CD4-positive, alpha-beta T cell treated with Interleukin-4 for 4 hours (primary cell): ENCODE measurements at regions not wholly inside any gene's neighbourhood (a gene's known extent, or its start where the extent isn't known, plus 50 kb on each side); places are given as distances from the start of the nearest gene placed in this dataset.

Source experiments
- DNase-seq: peaks from one replicate; pipeline ENCODE4 v3.0.0-alpha.2; 2020

DNA sequence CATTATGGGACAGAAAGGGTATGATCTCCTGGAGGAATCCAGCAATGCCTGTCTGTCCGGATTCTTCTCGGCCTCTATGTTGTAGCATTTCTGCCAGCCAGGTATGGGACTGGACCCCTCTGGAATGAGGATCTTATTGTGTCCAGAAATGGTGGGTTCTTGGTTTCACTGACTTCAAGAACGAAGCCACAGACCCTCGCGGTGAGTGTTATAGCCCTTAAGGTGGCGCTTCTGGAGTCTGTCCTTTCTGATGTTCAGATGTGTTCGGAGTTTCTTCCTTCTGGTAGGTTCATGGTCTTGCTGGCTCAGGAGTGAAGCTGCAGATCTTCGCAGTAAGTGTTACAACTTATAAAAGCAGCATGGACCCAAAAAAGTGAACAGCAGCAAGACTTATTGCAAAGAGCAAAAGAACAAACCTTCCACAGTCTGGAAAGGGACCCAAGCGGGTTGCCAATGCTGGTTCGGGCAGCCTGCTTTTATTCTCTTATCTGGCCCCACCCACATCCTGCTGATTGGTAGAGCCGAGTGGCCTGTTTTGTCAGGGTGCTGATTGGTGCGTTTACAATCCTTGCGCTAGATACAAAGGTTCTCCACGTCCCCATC, 62.3 kb upstream of the IER3 start:
- no peak for DNase-seq

DNA sequence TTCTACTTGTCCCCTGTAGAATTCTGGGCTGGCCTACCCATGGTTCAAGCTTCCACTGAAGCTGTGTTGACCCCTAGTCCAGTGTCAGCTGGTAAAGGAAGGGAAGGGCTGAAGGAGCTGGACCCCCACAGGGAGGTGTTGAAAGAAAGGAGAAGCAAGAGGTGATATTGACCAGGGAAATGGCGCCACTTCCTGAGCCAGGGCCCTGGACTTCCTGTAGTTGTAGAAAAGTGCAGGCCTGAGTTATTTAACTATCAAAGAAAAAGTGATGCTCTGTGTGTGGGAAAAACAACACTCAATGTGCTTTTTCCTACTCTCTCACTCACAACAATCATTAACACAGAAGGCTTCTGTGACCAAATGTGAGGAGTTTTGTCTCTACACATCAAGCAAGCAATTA, 60.0 kb upstream of the IER3 start:
- no peak for DNase-seq

DNA sequence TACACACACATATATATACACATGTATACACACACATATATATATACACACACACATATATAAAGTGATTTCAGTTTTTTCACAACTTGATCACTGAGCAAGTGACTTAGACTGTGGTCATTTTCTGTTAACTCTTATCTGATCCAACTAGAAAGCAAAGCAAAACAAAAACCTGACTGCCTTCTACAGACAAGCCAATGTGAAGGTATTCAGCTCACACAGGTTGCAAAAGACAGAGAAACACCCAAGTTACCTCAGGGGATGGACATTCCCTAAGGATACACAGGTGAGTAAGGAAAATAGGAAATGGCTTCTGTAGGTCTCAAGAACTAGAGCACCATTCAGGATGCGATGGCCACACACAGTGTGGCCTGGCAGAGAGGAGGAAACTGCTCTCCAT, 58.4 kb upstream of the IER3 start:
- DNase-seq: no peak

DNA sequence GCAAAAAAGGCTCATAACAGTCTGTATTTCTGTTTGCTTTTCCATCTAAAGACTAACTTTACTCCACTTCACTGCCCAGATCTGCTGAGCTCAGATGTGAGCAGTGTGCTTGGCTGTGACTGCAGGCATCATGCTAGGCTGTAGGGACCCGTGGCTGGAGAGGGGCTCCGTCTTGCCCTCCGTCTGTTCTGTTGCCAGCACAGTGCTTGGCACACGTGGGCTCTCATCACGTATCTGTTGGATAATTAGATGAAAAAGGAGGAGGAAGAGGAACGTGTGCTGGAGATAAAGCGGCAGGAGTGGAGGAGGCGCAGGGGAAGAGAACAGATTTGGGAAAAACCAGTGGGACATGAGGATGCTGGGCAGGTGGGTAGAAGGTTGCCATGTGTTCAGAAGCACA, 57.6 kb upstream of the IER3 start:
- DNase-seq: no peak

DNA sequence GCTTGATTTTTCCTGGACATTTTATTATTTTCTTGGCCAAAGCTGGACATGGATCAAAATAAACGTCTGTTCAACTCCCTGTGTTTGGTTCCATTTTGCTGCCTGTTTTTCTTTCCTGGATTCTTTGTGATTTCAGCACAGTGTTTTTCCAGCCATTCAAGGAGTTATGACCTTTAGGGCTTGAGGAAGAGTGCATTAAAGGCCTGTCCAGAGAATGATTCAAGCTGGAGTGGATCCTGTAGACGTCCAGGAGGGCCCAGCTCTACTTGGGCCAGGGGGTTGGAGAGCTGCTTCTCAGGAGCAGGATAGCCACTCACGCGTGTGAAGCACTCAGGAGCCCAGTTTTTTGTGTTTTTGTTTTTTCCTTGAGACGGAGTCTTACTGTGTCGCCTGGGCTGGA, 56.5 kb upstream of the IER3 start:
- no peak for DNase-seq

DNA sequence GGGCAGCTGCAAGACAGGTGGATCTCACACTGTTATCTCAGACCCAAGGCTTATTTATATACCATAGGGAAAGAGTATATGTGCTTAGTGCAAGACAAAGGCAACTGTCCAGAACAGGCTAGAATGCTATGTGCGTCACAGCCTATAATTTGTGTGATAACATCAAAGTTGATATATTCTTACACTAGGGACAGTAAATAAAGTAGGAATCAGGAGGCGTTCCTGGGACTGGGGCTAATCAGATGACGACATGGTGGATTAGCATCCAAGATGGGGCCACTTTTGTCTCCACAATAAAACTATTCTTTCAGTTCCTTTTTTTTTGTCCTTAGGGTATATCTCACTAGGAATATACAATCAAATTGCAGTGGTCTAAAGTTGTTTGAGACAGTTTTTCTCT, 54.9 kb upstream of the IER3 start:
- no peak for DNase-seq

DNA sequence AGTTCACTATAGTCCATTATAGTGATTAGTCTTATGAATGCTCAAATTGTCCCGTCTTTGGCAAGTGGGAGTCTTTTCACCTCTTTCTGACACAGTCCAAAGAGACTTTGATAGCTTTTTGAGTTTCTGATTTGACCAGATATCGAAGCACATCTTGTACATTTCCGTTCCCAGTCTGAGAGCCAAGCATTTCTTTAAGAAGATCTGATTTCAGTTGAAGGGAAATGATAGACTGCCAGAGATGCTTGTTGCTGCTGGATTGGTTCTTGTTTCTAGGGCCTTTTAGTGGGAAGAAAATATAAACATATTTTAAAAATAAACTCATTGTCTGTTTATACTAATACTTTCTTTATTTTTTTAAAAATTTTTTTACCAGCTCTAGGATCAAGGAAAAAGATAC, 54.1 kb upstream of the IER3 start:
- no peak for DNase-seq

DNA sequence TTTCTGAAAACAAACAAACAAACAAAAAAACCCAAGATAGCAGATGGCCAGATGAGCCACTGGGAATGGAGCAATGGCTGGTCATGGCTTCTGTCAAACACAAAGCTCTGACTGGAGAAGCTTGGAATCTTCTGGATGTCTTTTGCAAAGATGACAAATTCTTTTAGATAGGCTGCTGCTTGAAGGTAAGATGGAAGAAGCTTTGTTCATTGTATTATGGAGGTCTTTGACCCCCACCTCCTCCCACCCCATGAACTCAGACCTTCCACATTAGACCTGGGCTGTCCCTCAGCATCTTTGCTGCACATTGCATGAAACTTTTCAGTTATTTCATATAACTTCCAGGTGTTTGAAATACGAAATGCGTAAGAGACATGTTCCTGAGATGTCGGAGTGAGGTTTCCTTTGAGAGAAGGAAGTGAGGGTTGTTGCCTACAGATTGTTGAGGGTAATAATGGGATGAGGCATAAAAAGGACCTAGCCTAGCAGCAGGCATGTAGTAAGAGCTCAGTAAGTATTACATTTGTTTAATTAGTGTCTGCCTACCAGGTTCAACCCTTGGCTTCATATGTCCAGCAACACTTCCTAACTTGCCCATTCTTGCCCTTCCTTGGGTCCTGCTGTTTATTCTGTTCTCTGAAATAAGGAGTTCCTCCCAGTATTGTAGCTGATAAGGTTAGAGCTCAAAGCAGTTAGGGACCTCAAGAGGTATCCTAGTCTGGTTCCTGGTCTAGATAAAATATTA, 51.4 kb upstream of the IER3 start:
- no peak for DNase-seq
